ENCODE measurements at regions not wholly inside any gene's neighbourhood (a gene's known extent, or its start where the extent isn't known, plus 50 kb on each side); places are given as distances from the start of the nearest gene placed in this dataset.

- TF ChIP-seq EZH2 (IDR thresholded peaks at IDR 0.05) (no peak), POLR2AphosphoS5 (IDR thresholded peaks at IDR 0.05; ENCODE audit: borderline replicate concordance, low read depth, low read length) (no peak), FOXP2 (optimal IDR thresholded peaks at IDR 0.05; ENCODE audit: control extremely low read depth, extremely low read length, insufficient read depth) (no peak)
These were observed 100.4 kb downstream of the FAM114A2 start for GRCh38 chr5:153938191-153938842.

All from SK-N-MC (cell line).